Esophagus mucosa (tissue), 1 donor: ENCODE measurements at regions not wholly inside any gene's neighbourhood (a gene's known extent, or its start where the extent isn't known, plus 50 kb on each side); places are given as distances from the start of the nearest gene placed in this dataset.
"Not testable (repeated sequence)": the region's sequence is repeated elsewhere in the genome, so short reads cannot be mapped to it uniquely, and the experiment has no call there.

Experiments
- ATAC-seq: fragments of 200-7000 bp; cut with Tn5 transposase; one replicate; pipeline ENCODE4 v1.9.1; 2020
- donor health status: DM: yes; HTN: yes; CAD: no.

GRCh38 chr11:56876621-56877275 lies 112.0 kb upstream of the OR5AK2 start:
- ATAC-seq = peak; percentile 50

GRCh38 chr11:56855217-56855616 lies 106.7 kb upstream of the OR9G4 start:
- ATAC-seq = no peak

- no peak for ATAC-seq
These were observed 103.6 kb upstream of the OR9G4 start for GRCh38 chr11:56852131-56852530.

- ATAC-seq = no peak
These were observed 101.4 kb upstream of the OR9G4 start for GRCh38 chr11:56849852-56850251.

GRCh38 chr11:56849250-56849649 lies 100.8 kb upstream of the OR9G4 start:
- no peak for ATAC-seq

GRCh38 chr11:56848141-56848809 lies 99.8 kb upstream of the OR9G4 start:
- ATAC-seq = no peak

GRCh38 chr11:56846631-56847576 lies 98.4 kb upstream of the OR9G4 start:
- peak; percentile 46 for ATAC-seq

GRCh38 chr11:56845121-56845732 lies 96.7 kb upstream of the OR9G4 start:
- ATAC-seq = no peak

- no peak for ATAC-seq
These were observed 95.3 kb upstream of the OR9G4 start for GRCh38 chr11:56843816-56844215.

- no peak for ATAC-seq
These were observed 94.6 kb upstream of the OR9G4 start for GRCh38 chr11:56842814-56843794.

GRCh38 chr11:56841210-56841810 lies 92.8 kb upstream of the OR9G4 start:
- ATAC-seq = peak; percentile 55

GRCh38 chr11:56827357-56827756 lies 78.9 kb upstream of the OR9G4 start:
- ATAC-seq = not testable (repeated sequence)

- ATAC-seq = no peak
These were observed 71.4 kb upstream of the OR9G4 start for GRCh38 chr11:56819916-56820315.

- no peak for ATAC-seq
These were observed 69.2 kb upstream of the OR9G4 start for GRCh38 chr11:56817661-56818060.

- ATAC-seq = no peak
These were observed 67.8 kb upstream of the OR9G4 start for GRCh38 chr11:56816259-56816658.

- ATAC-seq = no peak
These were observed 59.8 kb upstream of the OR9G4 start for GRCh38 chr11:56808326-56808725.

- no peak for ATAC-seq
These were observed 51.3 kb upstream of the OR9G4 start for GRCh38 chr11:56799691-56800210.
